B cell (primary cell): ENCODE measurements at regions not wholly inside any gene's neighbourhood (a gene's known extent, or its start where the extent isn't known, plus 50 kb on each side); places are given as distances from the start of the nearest gene placed in this dataset.

ENCODE experiments used
- CTCF ChIP-seq: fragments of 200-600 bp; IDR thresholded peaks from one replicate; pipeline ENCODE4 v1.8.0; 2022; ENCODE audit warnings: antibody characterized with exemption, mild to moderate bottlenecking
- EZH2 ChIP-seq: IDR thresholded peaks from 2 replicates; pipeline ENCODE4 v1.6.1; 2012; ENCODE audit warnings: borderline replicate concordance, low read depth, mild to moderate bottlenecking, moderate library complexity, low read length; ENCODE audit not compliant: insufficient read depth, poor library complexity, severe bottlenecking

- TF ChIP-seq CTCF (no peak), EZH2 (no peak)
These were observed 84.3 kb upstream of the THBS2 start for GRCh38 chr6:169337886-169338445.
